ENCODE measurements at regions not wholly inside any gene's neighbourhood (a gene's known extent, or its start where the extent isn't known, plus 50 kb on each side); places are given as distances from the start of the nearest gene placed in this dataset.

- no peak for TF ChIP-seq POLR2AphosphoS5 (IDR thresholded peaks at IDR 0.05)
- TF ChIP-seq, protein P1, sequence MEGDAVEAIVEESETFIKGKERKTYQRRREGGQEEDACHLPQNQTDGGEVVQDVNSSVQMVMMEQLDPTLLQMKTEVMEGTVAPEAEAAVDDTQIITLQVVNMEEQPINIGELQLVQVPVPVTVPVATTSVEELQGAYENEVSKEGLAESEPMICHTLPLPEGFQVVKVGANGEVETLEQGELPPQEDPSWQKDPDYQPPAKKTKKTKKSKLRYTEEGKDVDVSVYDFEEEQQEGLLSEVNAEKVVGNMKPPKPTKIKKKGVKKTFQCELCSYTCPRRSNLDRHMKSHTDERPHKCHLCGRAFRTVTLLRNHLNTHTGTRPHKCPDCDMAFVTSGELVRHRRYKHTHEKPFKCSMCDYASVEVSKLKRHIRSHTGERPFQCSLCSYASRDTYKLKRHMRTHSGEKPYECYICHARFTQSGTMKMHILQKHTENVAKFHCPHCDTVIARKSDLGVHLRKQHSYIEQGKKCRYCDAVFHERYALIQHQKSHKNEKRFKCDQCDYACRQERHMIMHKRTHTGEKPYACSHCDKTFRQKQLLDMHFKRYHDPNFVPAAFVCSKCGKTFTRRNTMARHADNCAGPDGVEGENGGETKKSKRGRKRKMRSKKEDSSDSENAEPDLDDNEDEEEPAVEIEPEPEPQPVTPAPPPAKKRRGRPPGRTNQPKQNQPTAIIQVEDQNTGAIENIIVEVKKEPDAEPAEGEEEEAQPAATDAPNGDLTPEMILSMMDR (IDR thresholded peaks at IDR 0.05 in 8 of 11, conservative IDR thresholded peaks at IDR 0.05 in 3 of 11) = no peak
- TF ChIP-seq POLR2A (IDR thresholded peaks at IDR 0.05) = no peak
Measured at GRCh38 chr2:195594248-195594647, 62.8 kb upstream of the SLC39A10 start.

Data from spleen (tissue), 7 donors.